GM12878 (cell line): ENCODE measurements at regions not wholly inside any gene's neighbourhood (a gene's known extent, or its start where the extent isn't known, plus 50 kb on each side); places are given as distances from the start of the nearest gene placed in this dataset.

Experiments used
- ATAC-seq: fragments of 200-7000 bp; cut with Tn5 transposase; 3 replicates; pipeline ENCODE4 v1.9.1; 2020; ENCODE audit warnings: mild to moderate bottlenecking, moderate library complexity
- BruUV-seq: library from RNA; stranded (reverse); fragments of 400-500 nt; replicated peaks from 2 replicates; lab custom pipeline; 2021; lab: Mats Ljungman, UMichigan
- CTCF ChIA-PET: fragments of 300-600 bp; sonication (Branson Sonifier 250); formaldehyde crosslinking; extraction: SDS; loops from one replicate; lab custom pipeline; 2021; ENCODE audit warnings: inconsistent platforms; lab: Yijun Ruan, JAX
- POLR2A ChIA-PET: fragments of 350-600 bp; formaldehyde crosslinking; extraction: SDS; loops from one replicate; lab custom pipeline; 2021; ENCODE audit warnings: inconsistent platforms; lab: Charles Lee
- RAD21 ChIA-PET: fragments of 300-600 bp; sonication (Branson Sonifier 250); formaldehyde crosslinking; loops from one replicate; lab custom pipeline; 2023; ENCODE audit warnings: antibody characterized with exemption; ENCODE audit not compliant: unreplicated experiment; lab: Charles Lee
- SMC1A ChIA-PET: fragments of 300-600 bp; sonication (Branson Sonifier 250); formaldehyde crosslinking; loops from one replicate; lab custom pipeline; 2023; ENCODE audit not compliant: unreplicated experiment, uncharacterized antibody; lab: Charles Lee
- DNase-seq: peaks from one replicate; pipeline ENCODE4 v3.0.0-alpha.2; 2011; ENCODE audit warnings: low read depth, low spot score
- FAIRE-seq: peaks from 3 replicates; lab custom pipeline; 2011; peaks lifted over from hg19 to GRCh38; lab: Jason Lieb, UNC
- H2AFZ ChIP-seq: 2 replicates; pipeline ENCODE4 v1.6.0; 2011; ENCODE audit warnings: low read depth, low read length, control low read depth; ENCODE audit not compliant: control insufficient read depth
- H3K27ac ChIP-seq: 2 replicates; pipeline ENCODE4 v1.5.1; 2011; ENCODE audit warnings: control low read depth; ENCODE audit not compliant: control insufficient read depth, insufficient read depth
- H3K27me3 ChIP-seq, 2 experiments: replicated peaks in 1 of 2; 2 replicates each; pipeline versions ENCODE4 v1.6.0 to v1.6.1; 2011; ENCODE audit warnings: low read length in 1 of 2; ENCODE audit not compliant: control insufficient read depth in 2 of 2, insufficient read depth in 2 of 2
- H3K36me3 ChIP-seq, 2 experiments: 2 replicates each; pipeline ENCODE4 v1.5.1; 2011; ENCODE audit warnings: low read length in 1 of 2; ENCODE audit not compliant: control insufficient read depth in 2 of 2, insufficient read depth in 2 of 2
- H3K4me1 ChIP-seq: 2 replicates; pipeline ENCODE4 v1.6.1; 2011; ENCODE audit warnings: mild to moderate bottlenecking, low read length, moderate library complexity, mixed read lengths; ENCODE audit not compliant: control insufficient read depth, insufficient read depth
- H3K4me2 ChIP-seq: 2 replicates; pipeline ENCODE4 v1.6.0; 2011; ENCODE audit warnings: control low read depth; ENCODE audit not compliant: control insufficient read depth, insufficient read depth
- H3K4me3 ChIP-seq: fragments of 200-600 bp; sonication (generic); 2 replicates; pipeline ENCODE4 v1.5.1; 2016
- H3K79me2 ChIP-seq: 2 replicates; pipeline ENCODE4 v1.6.0; 2011; ENCODE audit warnings: low read length; ENCODE audit not compliant: control insufficient read depth, insufficient read depth
- H3K9ac ChIP-seq: 2 replicates; pipeline ENCODE4 v1.8.0; 2011; ENCODE audit warnings: low read length, control low read depth, mixed read lengths; ENCODE audit not compliant: control insufficient read depth, insufficient read depth
- H3K9me3 ChIP-seq: replicated peaks from 3 replicates; pipeline ENCODE4 v1.5.1; 2011; ENCODE audit warnings: mild to moderate bottlenecking, low read length; ENCODE audit not compliant: control insufficient read depth, insufficient read depth
- H4K20me1 ChIP-seq: 2 replicates; pipeline ENCODE4 v1.6.0; 2011; ENCODE audit not compliant: control insufficient read depth, insufficient read depth
- BRCA1 ChIP-seq: IDR thresholded peaks from 2 replicates; pipeline ENCODE4 v1.6.1; 2011; ENCODE audit warnings: low read depth, low read length, improper control_type of control experiment
- ESRRA ChIP-seq: IDR thresholded peaks from 2 replicates; pipeline ENCODE4 v1.6.1; 2012; ENCODE audit warnings: mild to moderate bottlenecking, low read length, improper control_type of control experiment
- RB1 ChIP-seq: fragments of 450-650 bp; formaldehyde crosslinking; IDR thresholded peaks from 2 replicates; pipeline ENCODE4 v1.6.1; 2017; ENCODE audit warnings: mild to moderate bottlenecking, borderline replicate concordance
- WRNIP1 ChIP-seq: IDR thresholded peaks from 2 replicates; pipeline ENCODE4 v1.6.1; 2011; ENCODE audit warnings: low read depth, low read length, improper control_type of control experiment, borderline replicate concordance
- WGBS: methylation state at CpG from one replicate; pipeline ENCODE4 v1.1.6; 2016; ENCODE audit warnings: low lambda C conversion rate; ENCODE audit not compliant: insufficient replicate concordance, insufficient coverage; ENCODE audit errors: missing lambda C conversion rate; 5-methylcytosine and 5-hydroxymethylcytosine counted together
- in situ Hi-C: fragments of 300-500 bp; cut with MboI; formaldehyde crosslinking; loops from 9 replicates; pipeline ENCODE4 v1.14.3; 2018; ENCODE audit warnings: mixed read lengths
- intact Hi-C: fragments of 100-400 bp; cut with micrococcal nuclease; formaldehyde crosslinking; loops from one replicate; pipeline ENCODE4 v1.14.2; 2022; ENCODE audit not compliant: unreplicated experiment
- TF ChIP-seq, protein P1 (sequence below): IDR thresholded peaks from 2 replicates; pipeline ENCODE4 v1.6.1; 2012; ENCODE audit warnings: low read depth, low read length, improper control_type of control experiment
- TF ChIP-seq, protein P2 (sequence below): IDR thresholded peaks from 2 replicates; pipeline ENCODE4 v1.6.1; 2011; ENCODE audit warnings: borderline replicate concordance, low read depth, mild to moderate bottlenecking, moderate library complexity, mixed read lengths, low read length; ENCODE audit not compliant: insufficient read depth; ENCODE audit errors: extremely low read length

DNA sequence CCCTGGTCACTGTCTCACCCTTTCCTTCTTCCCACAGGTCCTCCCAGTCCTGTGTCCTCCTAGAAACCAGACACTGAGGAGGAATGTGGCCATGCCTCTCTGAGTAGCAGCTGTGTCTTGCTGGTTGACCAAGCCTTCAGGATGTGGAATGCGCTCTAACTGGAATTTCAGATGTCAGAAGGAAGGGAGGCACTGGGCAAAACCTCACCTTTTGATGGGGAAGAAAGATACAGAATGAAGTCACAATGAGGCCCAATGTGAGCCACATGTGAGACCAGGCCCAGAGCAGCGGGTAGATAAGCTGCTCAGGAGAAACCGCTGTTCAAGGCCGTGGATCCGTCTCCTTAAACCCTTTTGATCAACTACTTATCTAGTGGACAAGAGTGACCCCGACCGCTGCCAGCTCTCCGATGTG lies 54.8 kb upstream of the ECHDC3 start:
- Histone ChIP-seq H2AFZ (no peak overlapping the region), H3K27ac (no peak overlapping the region), H3K9ac (no peak overlapping the region), H3K27me3 (no peaks in the 10 kb centered on the region), H3K4me1 (peaks cover 32% of the 10 kb centered on the region), H3K9me3 (no peaks in the 10 kb centered on the region), H3K36me3 (no peaks in the 10 kb centered on the region)
- WGBS: over 99% methylated on average over 8 of the region's 8 CpGs
- SMC1A ChIA-PET: interaction anchor here (0.6 to 3.0 kb wide), 3 partner anchors 8 to 172 kb away, joined by 3 to 23 read pairs (median 5); no protein-coding TSS in a partner anchor
- POLR2A ChIA-PET: no interaction called here
- no peak for FAIRE-seq
- BruUV-seq: no TSS peak
- no peak for ATAC-seq
- no peak for DNase-seq
- RAD21 ChIA-PET: no interaction called here
- CTCF ChIA-PET: interaction anchor here (0.8 to 2.8 kb wide), 2 partner anchors 12 to 37 kb away, joined by 3 to 17 read pairs; no protein-coding TSS in a partner anchor
- TF ChIP-seq, protein P1, sequence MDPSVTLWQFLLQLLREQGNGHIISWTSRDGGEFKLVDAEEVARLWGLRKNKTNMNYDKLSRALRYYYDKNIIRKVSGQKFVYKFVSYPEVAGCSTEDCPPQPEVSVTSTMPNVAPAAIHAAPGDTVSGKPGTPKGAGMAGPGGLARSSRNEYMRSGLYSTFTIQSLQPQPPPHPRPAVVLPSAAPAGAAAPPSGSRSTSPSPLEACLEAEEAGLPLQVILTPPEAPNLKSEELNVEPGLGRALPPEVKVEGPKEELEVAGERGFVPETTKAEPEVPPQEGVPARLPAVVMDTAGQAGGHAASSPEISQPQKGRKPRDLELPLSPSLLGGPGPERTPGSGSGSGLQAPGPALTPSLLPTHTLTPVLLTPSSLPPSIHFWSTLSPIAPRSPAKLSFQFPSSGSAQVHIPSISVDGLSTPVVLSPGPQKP: no peak
- no peak for TF ChIP-seq WRNIP1
- no peak for TF ChIP-seq ESRRA
- no peak for TF ChIP-seq RB1
- TF ChIP-seq, protein P2, sequence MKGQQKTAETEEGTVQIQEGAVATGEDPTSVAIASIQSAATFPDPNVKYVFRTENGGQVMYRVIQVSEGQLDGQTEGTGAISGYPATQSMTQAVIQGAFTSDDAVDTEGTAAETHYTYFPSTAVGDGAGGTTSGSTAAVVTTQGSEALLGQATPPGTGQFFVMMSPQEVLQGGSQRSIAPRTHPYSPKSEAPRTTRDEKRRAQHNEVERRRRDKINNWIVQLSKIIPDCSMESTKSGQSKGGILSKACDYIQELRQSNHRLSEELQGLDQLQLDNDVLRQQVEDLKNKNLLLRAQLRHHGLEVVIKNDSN: no peak
- TF ChIP-seq BRCA1: no peak
- TF ChIP-seq, all 136 proteins: peak for 0
- no peak overlapping the region for H3K4me3 ChIP-seq
- H3K79me2 ChIP-seq: peaks cover 11% of the 10 kb centered on the region
- intact Hi-C loops (loop anchor here (10.0 kb wide), 1 partner anchor 513 kb away; no protein-coding TSS in a partner anchor), in situ Hi-C loops (loop anchor here (10.0 kb wide), 1 partner anchor 513 kb away; no protein-coding TSS in a partner anchor)
- H4K20me1 ChIP-seq: no peaks in the 10 kb centered on the region
- H3K4me2 ChIP-seq: no peak overlapping the region
